ENCODE measurements at regions not wholly inside any gene's neighbourhood (a gene's known extent, or its start where the extent isn't known, plus 50 kb on each side); places are given as distances from the start of the nearest gene placed in this dataset.

GRCh38 chr4:184310881-184311709 is 93.4 kb upstream of the ENPP6 start:
- peak in 14 of 56 donors; percentile 9 to 46 (median 26) for DNase-seq

- peak in 1 of 56 donors; percentile 6 for DNase-seq
These were observed 92.5 kb upstream of the ENPP6 start for GRCh38 chr4:184310171-184310567.

DNA sequence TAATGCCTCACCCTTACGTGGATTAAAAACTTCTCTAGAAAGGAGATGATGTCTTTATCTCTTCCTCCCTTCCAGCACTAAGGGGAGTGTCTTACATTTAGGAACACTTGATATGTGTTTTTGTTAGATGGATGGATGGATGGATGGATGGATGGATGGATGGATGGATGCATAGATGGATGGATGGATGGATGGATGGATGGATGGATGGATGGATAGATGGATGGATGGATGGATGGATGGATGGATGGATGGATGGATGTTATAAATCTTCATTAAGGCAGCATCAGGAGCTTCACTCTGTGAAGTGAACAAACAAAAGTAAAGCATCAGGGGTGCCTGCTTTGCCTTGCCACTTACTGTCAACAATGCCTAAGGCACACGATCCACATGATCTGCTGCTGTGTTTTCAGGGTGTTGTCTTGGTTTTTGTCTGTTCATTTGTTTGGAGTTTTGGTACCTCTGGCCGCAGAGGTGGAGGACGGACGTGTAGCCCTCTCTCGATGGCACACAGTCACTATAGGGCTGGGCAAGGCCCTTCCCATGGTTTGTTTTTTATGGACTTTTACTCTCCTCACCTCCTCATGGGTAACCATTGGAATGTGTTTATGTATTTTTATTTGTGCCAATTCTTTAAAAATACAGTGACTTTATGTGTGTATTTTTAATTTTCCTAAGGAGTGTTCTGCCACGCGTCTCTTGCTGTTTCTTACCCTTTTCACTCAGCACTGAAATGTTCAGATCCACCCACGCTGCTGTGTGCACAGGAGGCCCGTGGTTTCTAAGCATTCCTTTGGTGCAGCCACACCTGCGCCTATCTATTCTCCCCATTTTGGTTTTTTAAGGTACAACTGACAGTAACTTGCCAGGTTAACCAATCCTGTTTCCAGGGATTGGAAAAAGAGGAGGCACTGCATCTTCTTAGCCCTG is 91.8 kb upstream of the ENPP6 start:
- DNase-seq, result peak in 18 of 56 donors; percentile 11 to 79 (median 38)

GRCh38 chr4:184306949-184307348 is 89.3 kb upstream of the ENPP6 start:
- DNase-seq, result no peak

DNA sequence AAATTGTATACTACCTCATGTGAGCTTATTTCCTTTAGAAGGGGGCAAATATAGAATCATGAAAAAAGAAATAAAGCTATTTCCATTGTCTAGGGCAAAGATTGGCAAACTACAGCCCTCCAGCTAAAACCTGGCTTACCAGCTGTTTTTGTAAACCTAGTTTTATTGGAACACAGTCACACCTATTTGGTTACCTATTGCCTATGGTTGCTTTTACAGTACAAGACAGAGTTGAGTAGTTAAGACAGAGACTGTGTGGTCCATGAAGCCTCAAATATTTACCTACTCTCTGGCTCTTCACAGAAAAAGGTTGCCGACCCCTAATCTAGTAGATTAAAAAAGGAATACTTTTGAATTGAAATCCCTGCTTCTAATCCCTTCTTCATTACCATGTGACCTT is 88.8 kb upstream of the ENPP6 start:
- no peak for DNase-seq

- DNase-seq, result no peak
These were observed 83.1 kb upstream of the ENPP6 start for GRCh38 chr4:184300816-184301215.

DNA sequence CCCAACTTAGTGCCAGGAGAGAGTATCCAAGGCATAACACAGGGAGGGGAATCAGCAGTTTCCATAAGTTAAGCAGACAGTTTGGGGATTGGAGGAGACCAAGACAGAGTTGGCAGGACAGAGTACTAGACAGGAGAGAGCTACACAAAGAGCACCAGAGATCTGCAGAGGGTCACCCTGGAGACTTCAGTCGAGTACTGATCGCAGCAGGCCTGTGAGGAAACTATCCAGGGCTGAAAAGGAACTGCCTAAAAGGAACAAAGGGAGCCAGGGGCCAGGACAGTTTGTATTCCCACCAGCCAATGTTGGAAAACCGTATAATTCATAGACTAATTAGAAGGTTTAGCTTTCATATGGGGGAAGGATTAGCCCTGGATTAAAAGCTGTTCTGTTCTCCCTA is 80.6 kb upstream of the ENPP6 start:
- no peak for DNase-seq

DNA sequence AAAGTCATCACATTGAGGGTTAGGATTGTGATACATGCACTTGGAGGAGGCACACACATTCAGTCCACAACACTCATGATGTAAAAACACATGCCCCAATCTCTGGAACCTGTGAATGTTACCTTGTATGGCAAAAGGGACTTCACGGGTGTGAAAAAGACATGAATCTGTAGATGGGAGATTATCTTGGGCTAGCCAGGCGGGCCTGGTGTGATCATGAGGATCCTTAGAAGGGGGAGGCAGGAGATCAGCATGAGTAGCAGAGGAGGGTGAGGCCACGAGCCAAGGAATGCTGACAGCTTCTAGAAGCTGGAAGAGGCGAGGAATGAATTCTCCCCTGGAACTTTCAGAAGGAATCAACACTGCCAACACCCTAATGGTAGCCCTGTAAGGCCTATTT is 77.5 kb upstream of the ENPP6 start:
- DNase-seq, result no peak

DNA sequence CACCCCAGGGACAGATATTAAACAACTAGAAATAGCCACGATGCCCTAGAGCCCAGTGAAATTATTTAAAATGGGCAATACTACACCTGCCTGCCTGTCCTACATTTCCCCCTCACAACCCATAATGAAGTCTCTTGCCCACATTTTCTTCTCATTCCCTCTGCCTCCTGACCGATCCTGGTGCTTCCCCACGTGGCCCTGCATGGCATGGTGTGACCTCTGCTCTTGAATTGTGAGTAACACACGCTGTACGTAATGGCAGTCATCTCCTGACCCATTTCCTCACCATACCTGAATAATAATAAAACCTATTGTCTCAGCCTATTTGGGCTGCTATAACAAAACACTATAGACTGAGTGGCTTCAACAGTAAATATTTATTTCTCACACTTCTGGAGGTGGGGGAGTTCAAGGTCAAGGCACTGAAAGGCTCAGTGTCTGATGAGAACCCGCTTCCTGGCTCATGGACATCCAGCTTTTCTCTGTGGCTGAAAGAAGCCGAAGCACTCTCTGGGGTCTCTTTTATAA is 77.0 kb upstream of the ENPP6 start:
- no peak for DNase-seq

- DNase-seq, result no peak
These were observed 75.9 kb upstream of the ENPP6 start for GRCh38 chr4:184293552-184293951.

DNA sequence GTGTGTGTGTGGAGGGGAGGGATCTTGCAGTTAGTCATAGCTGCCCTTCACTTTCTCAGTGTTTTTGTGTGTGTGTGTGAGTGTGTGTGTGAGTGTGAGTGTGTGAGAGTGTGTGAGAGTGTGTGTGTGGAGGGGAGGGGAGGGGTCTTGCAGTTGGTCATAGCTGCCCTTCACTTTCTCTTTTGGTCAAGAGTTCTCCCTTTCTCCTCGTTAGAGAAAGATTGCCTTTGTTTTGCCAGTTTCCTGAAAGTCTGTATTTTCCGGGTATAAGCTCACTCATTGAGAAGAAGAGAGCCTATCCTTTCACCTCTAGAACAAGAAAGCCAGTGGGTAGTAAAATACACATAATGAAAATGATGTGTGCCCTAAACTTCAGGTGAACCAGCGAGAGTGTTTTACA is 75.2 kb upstream of the ENPP6 start:
- no peak for DNase-seq

DNA sequence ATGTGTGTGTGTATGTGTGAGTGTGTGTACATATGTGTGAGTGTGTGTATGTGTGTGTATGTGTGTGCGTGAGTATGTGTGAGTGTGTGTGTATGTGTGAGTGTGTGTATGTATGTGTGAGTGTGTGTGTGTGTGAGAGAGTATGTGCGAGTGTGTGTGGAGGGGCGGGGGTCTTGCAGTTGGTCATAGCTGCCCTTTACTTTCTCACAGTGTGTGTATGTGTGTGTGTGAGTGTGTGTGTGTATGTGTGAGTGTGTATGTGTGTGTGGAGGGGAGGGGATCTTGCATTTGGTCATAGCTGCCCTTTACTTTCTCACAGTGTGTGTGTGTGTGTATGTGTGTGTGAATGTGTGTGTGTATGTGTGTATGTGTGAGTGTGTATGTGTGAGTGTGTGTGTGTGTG is 74.8 kb upstream of the ENPP6 start:
- DNase-seq, result no peak

- DNase-seq, result no peak
These were observed 71.5 kb upstream of the ENPP6 start for GRCh38 chr4:184289179-184289535.

- no peak for DNase-seq
These were observed 70.9 kb upstream of the ENPP6 start for GRCh38 chr4:184288451-184289178.

DNA sequence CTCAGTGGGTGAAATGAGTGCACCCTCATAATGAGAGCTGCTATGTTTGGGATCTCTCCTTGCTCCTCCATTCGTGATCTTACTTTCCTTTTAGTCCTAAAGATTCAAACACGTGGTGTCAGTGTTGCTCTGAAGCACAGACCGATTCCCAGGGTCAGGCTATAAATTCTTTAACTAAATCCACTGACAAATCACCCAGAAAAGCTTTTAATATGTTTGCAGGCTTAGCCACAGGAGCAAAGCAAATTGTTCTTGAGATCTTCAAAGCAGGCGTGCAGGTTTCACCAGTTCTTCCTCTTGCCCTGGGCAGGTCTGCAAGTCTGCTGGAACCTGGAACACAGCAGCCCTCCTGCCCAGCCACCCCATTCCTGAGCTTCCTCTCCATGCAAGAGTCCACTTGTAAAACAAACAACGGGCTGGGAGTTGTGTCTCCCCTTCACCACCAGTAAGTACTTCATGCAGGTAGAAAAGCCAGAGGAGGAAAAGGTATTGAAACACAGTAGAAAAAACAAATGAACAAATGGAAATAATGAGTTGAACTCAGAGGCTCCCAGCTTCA is 70.1 kb upstream of the ENPP6 start:
- DNase-seq, result no peak

GRCh38 chr4:184286358-184286757 is 68.7 kb upstream of the ENPP6 start:
- no peak for DNase-seq

DNA sequence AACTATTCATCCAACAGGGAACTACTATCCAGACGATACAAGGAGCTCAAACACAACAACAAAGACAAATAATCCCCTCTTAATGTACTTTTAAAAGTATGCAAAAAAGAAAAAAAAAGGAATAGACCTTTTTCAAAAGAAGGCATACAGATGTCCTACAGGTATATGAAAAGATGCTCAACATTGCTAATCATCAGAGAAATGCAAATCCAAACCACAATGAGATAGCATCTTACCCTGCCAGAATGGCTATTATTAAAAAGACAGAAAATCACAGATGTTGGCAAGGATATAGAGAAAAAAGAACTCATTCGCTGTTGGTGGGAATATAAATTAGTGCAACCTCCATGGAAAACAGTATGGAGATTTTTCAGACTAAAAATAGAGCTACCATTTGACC is 67.1 kb upstream of the ENPP6 start:
- DNase-seq, result no peak

DNA sequence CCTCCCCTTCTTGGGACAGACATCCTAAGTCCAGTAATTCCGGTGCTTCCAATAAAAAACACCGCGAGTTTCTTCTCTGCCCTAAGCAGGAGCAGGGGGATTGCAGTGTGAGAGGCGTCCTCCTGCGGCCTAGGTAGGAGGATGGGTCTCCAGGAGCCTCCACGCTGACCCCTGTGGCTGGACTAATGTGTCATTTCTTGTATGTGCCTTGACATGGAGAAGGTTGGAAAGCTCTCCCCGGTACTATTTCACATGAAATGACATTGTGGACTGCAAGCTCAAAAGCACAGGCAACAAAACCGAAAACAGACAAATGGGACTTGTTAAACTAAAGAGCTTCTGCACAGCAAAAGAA is 66.6 kb upstream of the ENPP6 start:
- no peak for DNase-seq

- DNase-seq, result peak in 29 of 56 donors; percentile 10 to 66 (median 36)
These were observed 66.1 kb upstream of the ENPP6 start for GRCh38 chr4:184283659-184284335.

- peak in 1 of 56 donors; percentile 34 for DNase-seq
These were observed 65.4 kb upstream of the ENPP6 start for GRCh38 chr4:184282895-184283654.

Data from nucleus accumbens (tissue), 56 donors.